PC-3 (cell line): ENCODE measurements at regions not wholly inside any gene's neighbourhood (a gene's known extent, or its start where the extent isn't known, plus 50 kb on each side); places are given as distances from the start of the nearest gene placed in this dataset.

ENCODE experiments used
- CTCF ChIP-seq: fragments of 300-600 bp; sonication (generic); conservative IDR thresholded peaks from 2 replicates; pipeline ENCODE4 v1.5.1; 2017; ENCODE audit warnings: antibody characterized with exemption, low read depth, mild to moderate bottlenecking, low read length
- EZH2 ChIP-seq: fragments of 300-600 bp; sonication (generic); IDR thresholded peaks from one replicate; pipeline ENCODE4 v1.6.1; 2017; ENCODE audit warnings: antibody characterized with exemption, mild to moderate bottlenecking, low read length; ENCODE audit not compliant: unreplicated experiment
- EZH2phosphoT487 ChIP-seq: fragments of 300-600 bp; sonication (generic); IDR thresholded peaks from 2 replicates; pipeline ENCODE4 v1.6.1; 2018; ENCODE audit warnings: mild to moderate bottlenecking, antibody characterized with exemption, low read length, borderline replicate concordance

GRCh38 chr3:72615776-72616175, 232.5 kb downstream of the SHQ1 start:
- TF ChIP-seq CTCF (no peak), EZH2phosphoT487 (no peak), EZH2 (no peak)
